Left hindlimb (tissue), 1 donor: ENCODE measurements at regions not wholly inside any gene's neighbourhood (a gene's known extent, or its start where the extent isn't known, plus 50 kb on each side); places are given as distances from the start of the nearest gene placed in this dataset.

Source experiments
- DNase-seq: peaks from one replicate; pipeline ENCODE4 v3.0.0-alpha.2; 2018

- DNase-seq: no peak
These were observed 563.6 kb upstream of the CTNND2 start for GRCh38 chr5:12467799-12468198.

DNA sequence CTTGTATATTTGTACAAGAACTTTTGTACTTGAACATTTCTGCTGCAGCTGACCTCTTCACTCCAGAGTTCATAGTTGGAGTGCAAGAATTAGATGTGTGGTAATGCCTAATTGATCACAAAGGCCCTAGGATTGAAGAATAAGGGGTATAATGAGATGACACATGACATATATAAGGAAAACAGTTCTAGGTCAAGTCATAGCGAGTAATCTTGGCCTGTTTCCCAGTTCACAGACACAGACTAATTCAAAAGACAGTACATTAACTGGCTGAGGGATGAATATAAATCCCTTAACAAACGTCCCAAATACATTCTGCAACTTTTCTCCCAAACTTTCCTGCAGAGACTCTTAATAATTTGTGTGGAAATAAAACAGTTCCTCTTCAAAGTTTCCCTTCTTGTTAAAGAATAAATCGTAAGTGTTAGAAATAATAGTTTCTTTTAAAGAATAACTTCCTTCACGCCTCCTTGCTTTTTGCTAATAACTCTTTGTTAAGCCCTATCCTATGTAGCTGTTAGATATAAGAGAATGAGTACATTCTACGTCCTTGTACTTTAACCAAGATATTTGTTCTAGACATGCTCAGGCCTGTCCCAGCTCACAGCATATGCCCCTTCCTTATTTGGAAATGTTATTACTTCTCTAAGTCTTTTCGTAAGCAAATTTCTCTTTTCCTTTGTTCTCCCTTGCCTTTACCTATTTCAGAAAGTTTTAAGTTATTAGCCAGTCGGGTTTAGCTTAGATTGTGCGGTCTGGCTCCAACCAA, 556.4 kb upstream of the CTNND2 start:
- no peak for DNase-seq

- DNase-seq: no peak
These were observed 555.1 kb upstream of the CTNND2 start for GRCh38 chr5:12459326-12459725.

DNA sequence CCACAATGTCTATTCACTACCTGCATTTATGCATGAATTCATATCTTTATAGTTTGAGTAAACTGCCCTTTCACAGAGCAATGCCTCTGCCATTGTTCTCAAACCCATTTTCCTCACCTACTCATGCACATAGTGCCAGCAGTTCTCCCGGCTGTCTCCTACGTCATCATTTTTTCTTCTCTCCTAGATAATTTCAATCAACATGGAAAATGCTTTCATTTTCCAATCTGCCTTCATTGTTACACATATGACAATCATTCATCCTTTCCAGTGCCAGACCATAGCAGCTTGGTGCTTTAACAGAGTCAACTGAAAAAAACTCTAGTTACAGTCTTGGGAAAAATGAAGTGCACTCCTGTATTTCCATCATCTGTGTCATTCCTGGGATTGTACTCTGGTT, 514.8 kb upstream of the CTNND2 start:
- DNase-seq: no peak

- DNase-seq: no peak
These were observed 509.3 kb upstream of the CTNND2 start for GRCh38 chr5:12413585-12413984.

GRCh38 chr5:12413075-12413474, 508.8 kb upstream of the CTNND2 start:
- no peak for DNase-seq

DNA sequence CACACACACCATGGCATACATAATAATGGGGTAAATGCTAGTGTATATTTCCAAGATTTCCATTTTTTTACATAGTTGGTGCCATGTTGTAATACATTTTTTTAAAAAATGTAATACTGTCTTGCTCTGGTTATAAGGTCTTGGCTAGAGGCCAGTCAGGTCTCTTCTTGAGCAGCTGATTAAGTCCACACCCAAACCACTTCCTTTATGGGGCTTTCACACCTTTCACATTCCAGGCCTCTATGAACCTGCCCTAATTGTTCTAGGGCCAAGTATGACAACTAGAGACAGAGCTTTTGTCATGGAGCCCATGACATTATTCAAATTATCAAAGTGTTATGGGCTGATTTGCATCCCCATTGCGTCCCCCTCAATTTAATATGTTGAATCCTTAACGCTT, 495.6 kb upstream of the CTNND2 start:
- DNase-seq: no peak

GRCh38 chr5:12392246-12392645, 488.0 kb upstream of the CTNND2 start:
- DNase-seq: no peak

GRCh38 chr5:12385095-12385494, 480.8 kb upstream of the CTNND2 start:
- DNase-seq: no peak

- DNase-seq: no peak
These were observed 479.8 kb upstream of the CTNND2 start for GRCh38 chr5:12384005-12384404.

DNA sequence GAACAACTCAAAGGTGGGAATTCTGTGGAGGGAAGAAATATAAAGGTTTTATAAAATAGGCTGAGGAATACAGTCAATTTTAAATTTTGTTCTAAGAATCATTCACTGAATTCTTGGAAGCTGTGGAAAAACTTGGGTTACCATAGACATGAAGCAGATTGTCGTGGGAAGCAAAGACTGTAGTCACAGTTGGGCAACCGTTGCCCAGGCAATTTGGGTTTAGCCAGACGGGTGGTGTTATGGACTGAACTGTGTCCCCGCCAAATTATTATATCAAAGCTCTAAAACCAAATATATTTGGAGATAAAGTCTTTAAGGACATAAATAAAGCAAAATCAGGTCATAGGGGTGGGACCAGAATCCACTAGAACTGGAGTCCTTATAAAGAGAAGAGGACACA, 463.7 kb upstream of the CTNND2 start:
- DNase-seq: no peak

GRCh38 chr5:12360218-12360617, 456.0 kb upstream of the CTNND2 start:
- DNase-seq: no peak

DNA sequence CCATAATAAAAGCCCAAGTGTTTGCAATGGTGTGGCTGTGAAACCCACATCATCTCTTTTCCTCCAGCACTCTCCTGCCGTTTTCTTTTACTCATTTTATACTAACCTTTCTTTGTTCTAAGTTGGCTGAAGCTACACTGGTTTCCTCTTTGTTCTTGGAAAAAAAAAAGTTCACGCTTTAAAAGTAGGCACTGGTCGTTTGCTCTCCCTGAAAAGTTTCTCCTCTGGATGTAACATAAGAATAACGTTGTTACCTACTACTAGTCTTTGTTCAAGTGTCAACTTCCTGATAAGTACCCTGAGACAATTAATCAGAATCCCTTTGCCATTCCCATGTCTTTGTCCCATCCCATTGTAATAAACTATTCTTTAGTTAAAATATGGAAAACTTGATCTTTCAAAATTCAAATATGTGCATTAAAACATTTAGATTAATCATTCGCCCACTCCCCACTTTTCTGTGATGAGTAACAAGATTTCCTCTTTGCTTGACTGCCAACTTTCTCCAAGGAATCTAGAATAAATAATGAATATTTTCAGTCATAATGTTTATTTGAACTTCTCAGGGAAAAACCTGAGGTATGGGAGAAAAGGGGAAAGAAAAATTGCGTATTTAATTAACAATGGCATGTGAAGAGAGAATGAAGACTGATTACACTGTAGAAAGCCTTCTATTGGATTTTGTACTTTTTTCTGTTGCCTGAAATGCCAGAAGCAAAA, 454.3 kb upstream of the CTNND2 start:
- no peak for DNase-seq

DNA sequence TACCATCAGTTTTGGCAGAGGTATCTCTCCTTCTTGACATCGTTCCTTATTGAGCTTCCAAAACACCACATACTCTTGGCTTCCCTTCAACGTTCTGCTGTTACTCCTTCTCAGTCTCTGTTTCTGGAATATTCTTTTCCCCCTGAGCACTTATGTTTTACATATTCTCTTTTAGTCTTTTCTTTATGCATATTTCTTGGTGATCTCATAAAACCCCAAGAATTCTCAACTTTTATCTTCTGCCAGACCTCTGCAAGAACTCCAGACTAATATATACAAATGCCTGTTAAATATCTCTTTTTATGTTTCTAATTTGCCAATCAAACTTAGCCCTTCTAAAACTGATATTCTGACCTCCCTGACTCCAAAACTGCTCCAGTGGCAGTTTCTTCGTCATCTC, 453.4 kb upstream of the CTNND2 start:
- DNase-seq: no peak

DNA sequence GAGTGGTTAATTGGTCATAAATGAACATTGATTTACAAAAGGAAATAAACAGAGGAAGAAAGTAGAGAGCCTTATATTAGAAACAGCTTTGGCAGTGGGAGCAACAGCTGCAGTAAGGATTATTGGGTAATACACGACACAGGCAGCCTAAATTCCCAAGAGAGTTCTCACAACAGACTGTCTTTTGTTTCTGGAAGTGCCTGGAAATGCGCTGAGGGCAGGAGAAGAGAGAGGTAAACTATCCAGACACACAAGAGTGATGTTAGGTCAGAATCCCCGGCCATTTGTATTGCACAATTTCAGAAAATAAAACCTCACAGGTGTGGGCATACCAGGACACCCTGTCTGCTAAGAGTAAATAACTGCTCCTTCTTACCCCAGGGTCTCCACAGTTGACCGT, 450.4 kb upstream of the CTNND2 start:
- no peak for DNase-seq

- no peak for DNase-seq
These were observed 439.3 kb upstream of the CTNND2 start for GRCh38 chr5:12343558-12343957.

- DNase-seq: no peak
These were observed 431.7 kb upstream of the CTNND2 start for GRCh38 chr5:12335938-12336337.

DNA sequence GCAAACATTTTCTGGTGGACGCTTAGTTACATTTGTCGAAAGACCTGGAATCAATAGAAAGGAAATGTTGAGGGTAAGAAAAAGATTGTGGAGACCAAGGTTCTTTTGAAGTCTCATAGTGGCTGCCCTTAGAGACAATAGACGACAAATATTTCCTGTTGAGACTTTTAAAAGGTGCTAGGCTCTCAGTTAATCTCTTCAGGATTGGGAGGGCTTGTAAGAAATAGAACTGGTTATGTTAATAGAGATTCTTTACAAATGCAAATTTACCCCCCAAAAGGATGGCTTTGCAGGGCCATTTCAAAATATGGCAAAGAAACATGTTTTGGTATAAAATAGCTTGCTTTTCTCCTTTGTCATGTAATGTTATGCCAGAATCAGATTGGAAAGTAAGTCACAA, 428.2 kb upstream of the CTNND2 start:
- no peak for DNase-seq

- DNase-seq: no peak
These were observed 426.8 kb upstream of the CTNND2 start for GRCh38 chr5:12330993-12331588.

GRCh38 chr5:12330381-12330780, 426.1 kb upstream of the CTNND2 start:
- DNase-seq: no peak

DNA sequence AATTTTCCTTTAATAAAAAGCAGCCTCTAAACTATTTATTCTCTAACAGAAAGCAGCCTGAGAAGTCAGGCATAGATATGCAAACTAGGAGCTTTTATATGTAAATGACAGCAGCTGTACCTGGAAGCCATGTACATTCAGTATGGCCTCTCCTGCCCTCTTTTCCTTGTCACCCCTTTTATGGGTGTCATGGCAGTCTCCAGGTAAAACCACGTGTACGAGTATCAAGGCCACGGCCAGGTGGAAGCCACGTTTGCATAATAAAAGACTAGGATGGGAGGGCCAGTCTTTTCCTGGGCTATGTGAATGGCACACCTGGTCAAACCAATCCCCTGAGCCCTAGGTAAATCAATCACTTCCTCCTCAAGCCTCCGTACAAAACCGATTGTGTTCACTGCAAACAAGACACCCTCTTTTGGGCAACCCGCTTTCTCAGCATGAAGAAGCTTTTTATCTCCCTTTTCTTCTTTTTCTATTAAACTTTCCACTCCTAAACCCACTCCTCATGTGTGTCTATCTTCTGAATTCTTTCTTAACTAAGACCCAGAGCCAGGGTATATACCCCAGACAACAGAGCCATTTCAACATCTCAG, 419.5 kb upstream of the CTNND2 start:
- DNase-seq: no peak

DNA sequence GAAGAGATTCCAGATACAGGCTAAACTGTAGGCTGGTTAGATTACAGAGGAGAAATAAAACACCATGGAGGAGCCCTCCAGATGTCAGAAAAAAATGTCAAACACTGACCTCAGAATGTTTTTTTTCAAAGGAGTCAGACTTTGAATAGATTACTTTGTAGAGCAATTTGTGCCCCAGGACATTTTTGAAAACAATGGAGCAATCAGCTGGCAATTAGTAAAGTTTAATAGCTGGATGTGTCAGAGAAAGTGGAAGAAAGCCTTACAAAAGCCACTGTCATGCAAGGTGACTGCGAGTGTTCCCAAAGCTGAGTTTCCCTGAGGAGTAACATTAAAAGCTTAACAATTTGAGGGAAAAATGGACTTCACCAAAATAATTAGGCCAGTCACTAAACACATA, 417.8 kb upstream of the CTNND2 start:
- no peak for DNase-seq

DNA sequence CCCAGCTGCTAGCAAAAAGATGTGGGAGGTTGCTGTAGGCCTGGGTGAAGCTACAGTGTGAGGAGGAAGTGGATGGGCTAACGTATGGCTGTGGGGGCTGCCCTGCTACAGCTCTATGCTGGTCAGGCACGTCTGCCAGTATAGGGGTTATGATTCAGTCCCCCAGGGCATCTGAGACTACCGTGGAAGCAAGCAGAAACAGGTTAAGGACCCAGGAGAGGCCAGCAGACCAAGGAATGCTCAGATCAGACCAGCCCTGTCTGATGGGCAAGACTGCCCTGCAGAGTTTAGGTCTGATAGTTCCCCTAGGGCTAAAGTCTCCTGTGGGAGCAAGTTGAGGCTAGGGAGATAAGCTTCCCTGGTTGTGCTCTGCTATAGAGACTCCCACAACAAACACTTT, 416.1 kb upstream of the CTNND2 start:
- DNase-seq: no peak

GRCh38 chr5:12316812-12317211, 412.6 kb upstream of the CTNND2 start:
- no peak for DNase-seq
